SKM-1 (cell line): ENCODE measurements at regions not wholly inside any gene's neighbourhood (a gene's known extent, or its start where the extent isn't known, plus 50 kb on each side); places are given as distances from the start of the nearest gene placed in this dataset.

Source experiments
- DNase-seq: peaks from one replicate; lab custom pipeline; 2025; ENCODE audit not compliant: unreplicated experiment; lab: John Stamatoyannopoulos, UW

- no peak for DNase-seq
Observed at GRCh38 chr3:117580806-117581205, 871.2 kb downstream of the TUSC7 start.

GRCh38 chr3:117586161-117586560 lies 876.6 kb downstream of the TUSC7 start:
- no peak for DNase-seq

GRCh38 chr3:117587416-117587815 lies 877.8 kb downstream of the TUSC7 start:
- no peak for DNase-seq

DNA sequence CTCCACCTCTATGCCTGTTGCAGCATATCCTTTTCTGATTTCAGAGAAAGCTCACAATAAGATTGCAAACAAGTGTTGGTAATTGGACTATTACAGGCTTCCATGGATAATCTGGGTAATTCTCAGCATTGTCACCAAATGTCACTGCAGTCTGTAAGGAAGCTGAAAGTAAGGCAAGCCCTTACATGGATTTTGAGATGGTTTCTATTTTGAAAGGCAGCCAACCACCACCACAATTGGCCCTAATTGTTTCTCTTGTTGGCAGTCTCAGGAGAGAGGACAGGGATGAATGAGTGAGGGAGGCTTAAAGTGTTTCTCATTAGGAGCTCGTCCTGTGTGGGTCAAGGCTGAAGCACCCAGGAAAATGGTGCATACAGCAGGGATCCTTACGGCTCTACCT lies 879.9 kb downstream of the TUSC7 start:
- no peak for DNase-seq

DNA sequence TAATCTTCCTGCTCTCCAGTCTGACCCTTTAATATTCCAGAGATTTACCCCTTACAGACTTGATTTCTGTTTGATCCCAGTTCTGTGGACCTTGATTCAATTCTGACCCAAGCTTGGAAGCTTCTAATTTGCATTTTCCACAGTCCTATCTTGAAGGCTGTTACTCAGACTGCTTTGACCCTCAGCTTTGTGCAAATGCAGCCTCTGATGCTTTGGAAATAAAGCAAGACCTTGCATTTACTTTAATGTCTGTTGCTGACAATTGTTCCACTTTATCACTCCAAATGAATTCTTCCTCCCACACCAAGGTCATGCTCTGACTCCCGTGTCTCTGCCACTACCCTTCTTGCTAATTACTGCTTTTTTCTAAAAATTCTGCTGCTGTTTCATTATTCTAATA lies 886.0 kb downstream of the TUSC7 start:
- no peak for DNase-seq

GRCh38 chr3:117596503-117596902 lies 886.9 kb downstream of the TUSC7 start:
- DNase-seq: no peak

DNA sequence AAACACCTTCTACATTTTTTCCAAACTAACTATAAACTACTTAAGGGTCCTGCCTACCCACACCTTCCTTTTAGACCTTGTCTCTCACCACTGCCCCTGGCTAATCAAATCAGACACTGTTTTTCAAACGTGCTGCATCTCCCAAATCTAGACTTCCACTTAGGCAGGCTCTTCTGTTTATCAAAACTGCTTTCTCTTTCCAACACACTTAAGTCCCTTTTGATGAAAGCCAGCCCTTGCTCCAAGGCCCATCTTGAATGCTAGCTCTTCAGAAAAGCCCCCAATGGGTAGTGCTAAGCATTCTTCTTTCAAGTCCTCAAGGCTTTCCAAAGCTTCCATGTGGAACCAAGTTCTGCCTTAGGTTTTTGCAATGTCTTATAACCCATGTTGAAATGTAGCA lies 888.3 kb downstream of the TUSC7 start:
- no peak for DNase-seq

GRCh38 chr3:117600112-117600511 lies 890.5 kb downstream of the TUSC7 start:
- DNase-seq: no peak

DNA sequence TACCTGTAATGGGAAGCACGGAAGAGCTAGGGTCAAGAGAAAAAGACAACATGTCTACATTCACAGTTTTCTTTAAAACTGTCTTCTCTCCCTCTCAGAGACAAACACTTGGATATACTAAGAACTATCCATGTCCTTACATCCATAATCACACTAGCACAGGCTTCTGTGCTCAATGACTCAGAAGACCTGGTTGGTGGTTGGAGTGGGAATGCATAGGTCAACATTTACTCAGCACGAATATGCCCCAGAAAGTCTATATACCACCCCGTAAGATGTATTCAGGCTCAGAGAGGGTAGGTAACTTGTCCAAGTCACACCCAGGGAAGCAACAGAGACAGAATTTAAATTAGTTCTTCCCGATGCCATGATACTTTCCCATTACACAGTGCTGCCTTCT lies 891.1 kb downstream of the TUSC7 start:
- DNase-seq: no peak

DNA sequence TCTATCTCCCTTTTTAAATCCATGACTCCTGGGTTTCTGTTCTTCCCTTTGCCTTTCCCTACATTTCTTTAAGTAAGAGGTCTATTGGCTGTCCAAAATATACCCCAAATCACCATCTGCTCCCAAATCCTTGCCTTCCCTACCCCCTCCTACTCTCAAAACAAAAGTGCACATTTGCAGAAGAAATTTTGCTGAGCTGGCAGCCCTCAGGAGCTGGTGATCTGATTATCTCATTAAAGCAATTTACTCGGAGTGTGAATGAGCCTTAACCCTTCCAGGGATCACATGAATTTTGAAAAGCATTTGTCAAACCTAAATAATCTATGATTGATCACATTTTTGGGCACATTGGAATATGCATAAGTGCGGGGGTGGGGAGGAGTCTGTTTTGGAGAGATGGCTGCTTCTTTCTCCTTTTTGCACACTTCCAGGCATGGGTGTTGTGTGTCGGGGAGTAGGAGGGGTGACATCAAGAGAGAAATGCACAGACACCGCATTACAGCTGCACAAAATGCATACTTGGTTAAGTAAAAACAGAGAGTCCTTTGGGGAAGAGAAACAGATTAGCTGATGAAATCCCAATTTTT lies 892.6 kb downstream of the TUSC7 start:
- DNase-seq: no peak

GRCh38 chr3:117603097-117603496 lies 893.5 kb downstream of the TUSC7 start:
- no peak for DNase-seq

DNA sequence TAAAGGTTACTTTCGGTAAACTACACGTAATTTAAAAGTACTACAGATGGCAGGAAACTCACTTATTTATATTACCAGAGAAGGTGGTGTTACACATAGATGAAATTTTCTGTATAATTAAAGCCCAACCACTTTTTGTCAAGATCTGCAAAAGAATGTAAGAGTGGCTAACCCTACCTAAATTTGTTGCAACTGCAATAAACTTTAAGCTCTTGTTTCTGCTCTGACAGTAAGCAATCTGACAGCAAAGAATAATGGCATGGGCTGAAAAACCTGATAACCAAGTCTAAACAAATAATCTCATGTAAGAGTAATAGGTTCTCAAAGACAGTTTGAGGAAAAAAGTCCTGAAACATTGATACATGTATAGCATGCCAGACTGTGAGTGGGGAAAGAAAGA lies 897.3 kb downstream of the TUSC7 start:
- DNase-seq: no peak

DNA sequence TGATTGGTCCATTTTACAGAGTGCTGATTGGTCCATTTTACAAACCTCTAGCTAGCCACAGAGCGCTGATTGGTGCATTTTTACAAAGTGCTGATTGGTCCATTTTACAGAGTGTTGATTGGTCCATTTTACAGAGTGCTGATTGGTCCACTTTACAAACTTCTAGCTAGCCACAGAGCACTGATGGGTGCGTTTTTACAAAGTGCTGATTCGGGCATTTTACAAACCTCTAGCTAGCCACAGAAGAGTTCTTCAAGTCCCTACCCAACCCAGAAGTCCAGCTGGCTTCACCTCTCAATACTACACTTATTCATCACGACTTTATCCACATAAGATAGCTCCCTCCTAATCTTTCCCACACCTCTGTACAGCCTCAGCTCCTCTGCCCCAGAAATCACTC lies 899.8 kb downstream of the TUSC7 start:
- DNase-seq: no peak

DNA sequence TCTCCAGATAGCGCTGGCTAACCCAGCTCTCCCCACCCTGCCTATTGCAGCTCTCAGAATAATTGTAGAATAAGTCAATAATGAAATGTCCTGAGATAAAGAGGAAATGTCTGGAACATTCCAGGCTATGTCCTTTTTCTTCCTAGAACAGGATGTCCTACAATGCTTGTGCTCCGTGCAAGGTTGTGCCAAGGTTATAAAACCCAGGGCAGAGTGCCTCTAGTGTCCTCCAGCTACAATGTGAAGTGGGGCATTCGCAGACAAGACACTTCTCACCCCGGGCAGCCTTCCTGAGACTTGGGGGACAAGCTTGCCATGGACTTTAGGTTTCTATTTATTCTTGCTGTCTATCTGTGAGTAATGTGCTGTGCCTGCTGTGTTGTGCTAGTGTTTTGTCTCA lies 900.6 kb downstream of the TUSC7 start:
- DNase-seq: no peak

GRCh38 chr3:117611211-117611610 lies 901.6 kb downstream of the TUSC7 start:
- no peak for DNase-seq

GRCh38 chr3:117616227-117616626 lies 906.6 kb downstream of the TUSC7 start:
- no peak for DNase-seq

GRCh38 chr3:117617906-117618305 lies 908.3 kb downstream of the TUSC7 start:
- DNase-seq: no peak

GRCh38 chr3:117618462-117618861 lies 908.9 kb downstream of the TUSC7 start:
- no peak for DNase-seq

DNA sequence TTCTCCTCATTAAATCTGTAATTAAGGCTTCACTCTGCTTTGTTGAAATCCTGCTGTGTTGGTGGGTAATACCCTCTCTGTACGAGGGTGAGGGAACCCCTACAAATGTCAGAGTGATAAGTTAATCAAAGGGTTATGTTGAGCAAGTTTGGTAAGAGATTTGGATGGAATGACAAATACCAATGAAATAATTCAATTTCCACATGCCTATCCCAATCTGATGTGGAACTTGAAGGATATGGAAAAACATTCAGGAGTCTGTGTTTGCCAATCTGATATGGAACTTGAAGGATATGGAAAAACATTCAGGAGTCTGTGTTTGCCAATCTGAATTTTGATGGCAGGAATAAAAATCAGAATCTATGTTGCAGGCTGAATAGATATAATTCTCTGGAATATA lies 910.2 kb downstream of the TUSC7 start:
- no peak for DNase-seq

DNA sequence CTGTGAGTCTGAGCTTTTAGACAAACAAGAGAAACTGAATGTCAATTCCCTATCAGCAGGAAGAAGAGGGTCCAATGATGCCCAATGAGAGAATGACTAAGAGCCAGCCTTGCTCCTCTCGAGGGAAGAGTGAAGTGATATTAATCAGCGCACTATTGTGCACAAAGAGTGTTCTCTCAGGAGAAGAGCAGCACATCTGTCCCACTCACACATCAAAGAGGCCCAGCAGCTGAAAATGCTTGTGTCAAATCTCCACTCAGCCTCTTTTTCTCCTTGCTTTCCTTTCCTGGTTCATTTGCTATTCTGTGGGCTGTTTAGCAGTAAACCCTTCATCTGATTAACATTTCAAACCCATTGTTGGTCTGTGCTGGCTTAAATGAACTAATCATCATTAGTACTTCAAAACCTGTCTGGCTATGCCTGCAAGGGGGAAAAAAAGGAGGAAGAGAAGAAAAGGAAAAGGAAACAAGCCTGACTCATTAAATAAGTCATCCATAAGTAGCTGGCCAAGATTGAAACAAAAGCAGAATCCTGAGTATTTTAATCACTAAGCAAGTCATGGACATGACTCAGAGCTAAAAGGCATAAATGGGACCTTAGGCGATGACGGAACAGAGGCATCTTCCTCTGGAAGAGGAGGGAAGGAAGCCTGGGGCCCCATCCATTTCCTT lies 912.7 kb downstream of the TUSC7 start:
- no peak for DNase-seq

DNA sequence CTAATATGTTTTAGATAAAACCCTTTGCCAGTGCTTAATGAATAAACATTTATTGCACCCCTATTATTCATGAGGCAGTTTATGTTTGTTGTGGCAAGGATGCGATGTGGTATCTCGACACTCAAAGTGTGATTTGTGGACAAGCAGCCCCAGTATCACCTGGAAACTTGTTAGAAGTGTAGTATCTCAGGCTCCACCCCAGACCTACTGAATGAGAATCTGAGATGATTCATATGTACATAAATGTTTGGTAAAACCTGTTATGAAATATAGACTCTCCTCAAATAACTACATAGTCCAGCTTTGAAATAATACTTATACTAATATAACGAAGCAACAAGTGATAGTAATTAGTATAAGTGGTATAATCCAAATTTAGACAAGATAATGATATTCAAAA lies 914.8 kb downstream of the TUSC7 start:
- DNase-seq: no peak

DNA sequence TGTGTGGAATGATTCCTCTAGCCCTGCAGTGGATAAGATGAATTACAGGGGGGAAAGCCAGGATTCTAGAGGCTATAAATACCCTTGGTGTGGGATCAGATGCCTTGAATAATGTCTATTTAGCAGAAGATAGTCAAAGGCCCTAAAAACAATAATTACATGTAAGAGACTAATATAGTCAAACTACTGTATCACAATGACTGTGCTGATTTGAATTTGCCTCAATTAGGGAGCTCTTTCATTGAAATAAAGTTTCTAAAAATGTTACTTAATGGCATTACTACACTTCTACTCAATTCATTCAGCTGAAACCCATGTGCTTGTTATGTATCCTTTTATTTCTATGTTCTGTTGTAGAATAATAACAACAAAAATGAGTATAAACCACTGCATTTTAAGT lies 915.6 kb downstream of the TUSC7 start:
- DNase-seq: no peak

DNA sequence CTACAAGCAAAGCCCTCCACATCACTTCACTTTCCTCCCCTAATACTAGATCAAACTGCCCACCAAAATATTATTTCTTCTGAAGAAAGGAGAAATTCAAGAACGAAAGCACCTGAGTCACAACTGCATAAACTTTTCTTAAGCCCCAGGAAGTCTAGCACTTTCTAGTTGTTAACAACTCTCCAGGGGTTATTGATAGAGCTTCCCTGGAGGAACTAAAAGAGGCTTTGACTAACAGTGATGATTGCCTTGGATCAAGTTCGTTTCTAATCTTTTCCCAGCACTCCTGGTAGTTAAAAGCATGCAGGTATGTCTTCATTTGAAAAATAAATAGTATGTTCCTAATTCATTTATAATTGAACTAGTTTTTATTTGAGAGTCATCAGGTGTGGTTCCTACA lies 917.0 kb downstream of the TUSC7 start:
- DNase-seq: no peak
